ENCODE measurements at regions not wholly inside any gene's neighbourhood (a gene's known extent, or its start where the extent isn't known, plus 50 kb on each side); places are given as distances from the start of the nearest gene placed in this dataset.

DNA sequence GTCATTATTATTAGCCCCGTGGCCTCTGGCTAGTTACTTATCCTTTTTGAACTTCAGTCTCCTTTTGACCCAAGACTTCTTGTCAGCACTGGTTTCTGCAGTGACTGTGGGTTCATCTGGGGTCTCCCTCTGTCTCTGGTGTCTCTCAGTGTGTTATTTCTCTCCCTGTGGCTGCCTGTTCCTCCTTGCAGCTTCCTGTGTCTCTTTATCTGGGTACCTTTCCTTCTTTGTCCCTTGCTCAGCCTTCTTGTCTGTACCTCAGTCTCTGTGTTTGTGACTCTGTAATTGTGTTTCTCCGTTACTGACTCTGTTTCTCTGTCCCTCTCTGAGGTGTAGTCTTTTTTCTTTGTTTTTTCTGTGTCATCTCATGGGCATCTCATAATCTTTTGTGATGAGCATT, 102.6 kb upstream of the CDH11 start:
- DNase-seq: no peak

DNA sequence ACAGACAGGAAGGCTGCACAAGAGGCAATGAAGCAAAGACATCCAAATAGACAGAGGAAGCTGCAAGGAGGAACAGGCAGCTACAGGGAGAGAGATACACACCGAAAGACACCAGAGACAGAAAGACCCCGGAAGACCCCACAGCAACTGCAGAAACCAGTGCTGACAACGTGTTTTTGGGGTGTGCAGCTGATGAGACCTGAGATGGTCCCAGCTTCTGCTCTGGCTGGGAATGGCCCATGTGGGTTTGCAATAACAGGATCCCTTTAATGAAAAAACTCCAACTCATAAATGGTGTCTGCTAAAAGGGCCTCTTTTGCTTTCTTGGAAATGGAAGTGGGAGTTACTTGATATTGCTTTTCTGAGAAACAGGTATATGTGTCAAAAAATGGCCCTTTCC, 101.5 kb upstream of the CDH11 start:
- DNase-seq: no peak

DNA sequence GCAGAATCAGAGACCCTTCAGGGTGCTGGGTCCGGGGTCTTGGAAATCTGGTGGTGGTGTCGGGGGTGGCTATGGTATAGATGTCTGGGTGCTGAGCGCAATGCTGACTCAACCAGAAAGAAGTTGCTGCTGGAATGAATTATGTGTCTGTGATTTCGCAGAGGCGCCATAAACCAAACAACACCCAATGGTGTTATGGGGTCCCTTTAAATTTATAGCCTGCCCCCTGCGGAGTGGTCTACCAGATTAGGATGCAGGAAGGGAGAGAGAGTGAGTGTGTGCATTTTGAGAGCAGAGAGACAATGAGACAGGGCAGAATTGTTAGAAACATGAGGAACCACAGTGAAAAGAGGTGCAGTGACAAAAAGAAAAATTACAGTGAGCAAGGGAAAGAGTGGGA, 100.7 kb upstream of the CDH11 start:
- no peak for DNase-seq

DNA sequence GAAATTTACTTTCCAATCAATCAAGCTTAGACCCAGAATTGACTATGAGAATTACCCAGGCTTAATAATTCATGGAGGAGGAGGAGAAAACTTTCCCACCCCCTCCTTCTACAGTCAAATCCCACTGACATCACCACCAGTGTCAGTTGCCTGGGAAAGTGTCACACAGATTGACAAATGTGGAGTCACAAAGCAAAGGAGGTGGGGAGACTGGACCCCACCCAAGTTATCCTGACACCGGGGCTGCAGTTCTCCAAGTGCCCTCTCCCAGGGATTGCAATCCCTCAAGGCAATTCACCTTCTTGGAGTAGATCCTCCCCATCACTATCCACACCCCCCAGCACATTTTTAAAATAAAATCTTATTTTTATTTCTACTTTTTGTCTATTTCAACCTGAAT, 100.2 kb upstream of the CDH11 start:
- no peak for DNase-seq

DNA sequence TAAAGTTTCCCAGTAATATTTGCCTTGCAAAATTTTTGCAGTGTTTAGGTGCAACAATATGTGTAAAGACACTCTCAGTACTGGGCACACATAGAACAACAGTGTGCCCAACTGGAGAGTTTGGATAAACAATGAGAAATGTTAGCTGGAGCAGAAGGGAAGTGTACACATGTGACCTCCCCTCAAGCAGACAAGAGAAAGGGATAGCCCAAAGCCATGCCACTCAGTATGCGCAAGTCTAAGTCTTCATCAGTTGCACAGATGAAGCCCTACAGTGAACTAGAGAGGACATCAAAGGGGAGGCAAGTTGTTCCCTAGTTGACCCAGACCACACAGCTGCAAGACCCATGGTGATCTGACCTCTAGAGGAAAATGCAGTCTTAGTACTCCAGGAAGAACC, 97.9 kb upstream of the CDH11 start:
- no peak for DNase-seq

DNA sequence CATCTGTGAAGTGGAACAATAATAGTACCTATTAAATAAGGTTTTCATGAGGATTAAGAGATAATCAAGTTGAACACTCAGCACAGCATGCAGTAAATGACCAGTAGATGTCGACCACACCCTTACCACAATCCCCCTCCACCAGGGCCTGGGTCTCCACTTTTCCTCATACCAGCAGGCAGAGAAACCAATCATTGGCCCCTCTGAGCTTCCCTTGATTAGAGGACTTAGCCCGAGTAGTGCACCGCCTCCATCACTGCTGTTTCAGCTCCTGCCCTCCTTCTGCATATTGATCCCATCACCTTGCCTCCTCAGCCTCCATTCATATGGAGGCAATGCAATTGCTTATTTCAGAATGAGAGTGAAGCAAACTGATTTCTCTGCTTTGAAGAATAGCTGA, 96.5 kb upstream of the CDH11 start:
- no peak for DNase-seq

DNA sequence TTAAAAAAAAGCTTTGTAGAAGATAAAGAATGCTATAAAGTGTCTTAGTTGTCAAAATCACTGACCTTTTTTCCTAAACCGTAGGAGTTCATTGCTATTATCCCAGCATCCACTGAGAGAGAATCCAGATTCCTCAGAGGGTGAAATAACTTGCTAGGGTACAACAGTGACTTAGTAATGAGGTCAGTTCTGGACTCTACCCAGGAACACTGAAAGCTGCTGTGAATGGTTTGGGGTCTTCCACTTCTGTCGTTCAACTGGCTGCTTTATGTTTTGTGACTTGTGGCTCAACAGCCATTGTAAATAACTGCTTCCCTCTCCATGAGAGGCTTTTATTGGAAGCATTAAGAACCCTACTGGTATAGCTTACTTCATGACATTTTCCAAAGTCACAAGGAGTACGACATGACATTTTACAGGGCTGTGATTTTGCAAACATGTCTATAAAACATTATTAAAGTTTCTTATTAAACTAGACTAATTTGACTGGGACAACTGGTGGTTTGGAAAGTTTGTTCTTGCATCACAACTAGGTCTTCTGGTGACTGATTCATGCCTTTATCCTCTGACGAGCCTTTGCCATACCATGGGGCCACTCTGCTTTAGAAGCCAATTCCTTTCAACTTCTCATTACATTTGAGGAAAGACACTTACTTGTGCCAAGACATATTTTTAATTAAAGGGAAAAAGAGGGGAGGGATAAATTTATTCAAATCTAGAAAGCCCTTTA, 92.2 kb upstream of the CDH11 start:
- DNase-seq: no peak

DNA sequence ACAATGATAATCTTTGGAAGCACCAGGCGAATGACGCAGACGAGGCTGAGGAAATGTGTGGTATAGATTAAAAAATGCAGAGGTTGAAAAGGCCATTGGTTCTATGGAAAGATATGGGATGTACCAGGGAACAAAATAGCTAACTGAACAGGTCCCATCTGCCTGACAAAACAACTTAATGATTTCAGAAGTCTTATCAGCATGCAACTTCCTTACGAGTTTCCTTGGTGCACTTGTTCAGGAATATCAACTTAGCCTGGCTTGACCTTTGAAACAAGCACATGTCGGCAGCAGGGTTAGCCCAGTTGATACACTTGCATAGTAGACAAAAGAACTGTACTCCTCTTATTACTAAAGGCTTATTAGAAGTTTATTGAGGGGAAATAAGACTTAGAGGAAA, 90.9 kb upstream of the CDH11 start:
- no peak for DNase-seq

DNA sequence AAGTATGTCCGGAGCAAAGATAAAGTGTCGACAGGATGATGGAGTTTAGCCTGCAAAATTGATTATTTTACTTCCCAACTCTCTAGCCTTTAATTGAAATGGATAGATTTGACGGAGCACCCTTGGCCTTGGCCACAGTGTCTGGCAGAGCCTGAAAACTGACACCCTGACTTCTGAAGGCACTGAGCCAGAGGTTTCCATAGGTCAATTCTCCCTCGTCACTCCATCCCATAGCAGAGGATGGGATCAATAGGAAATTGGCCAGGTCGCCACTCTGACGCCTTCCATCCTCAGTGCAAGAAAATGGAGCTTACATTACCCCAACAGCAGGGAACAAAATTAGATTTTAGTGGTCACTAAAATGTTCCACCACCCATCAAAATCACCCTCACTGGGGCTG, 90.4 kb upstream of the CDH11 start:
- no peak for DNase-seq

DNA sequence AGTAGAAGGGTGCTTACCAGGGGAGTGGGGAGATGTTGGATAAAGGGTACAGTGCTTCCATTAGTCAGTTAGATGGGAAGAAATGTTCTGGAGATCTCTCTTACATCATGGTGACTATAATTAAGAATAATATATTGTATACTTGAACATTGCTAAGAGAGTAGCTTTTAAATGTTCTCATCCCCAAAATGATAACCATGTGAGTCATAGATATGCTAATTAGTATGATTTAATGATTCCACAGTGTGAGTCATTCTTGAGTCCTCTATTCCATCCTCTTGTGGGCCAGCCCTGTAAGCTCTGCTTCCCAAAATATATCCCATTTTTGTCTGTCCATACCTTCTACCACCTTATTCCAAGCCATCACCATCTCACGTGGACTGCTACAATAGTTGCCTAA, 80.6 kb upstream of the CDH11 start:
- DNase-seq: peak; percentile 4

DNA sequence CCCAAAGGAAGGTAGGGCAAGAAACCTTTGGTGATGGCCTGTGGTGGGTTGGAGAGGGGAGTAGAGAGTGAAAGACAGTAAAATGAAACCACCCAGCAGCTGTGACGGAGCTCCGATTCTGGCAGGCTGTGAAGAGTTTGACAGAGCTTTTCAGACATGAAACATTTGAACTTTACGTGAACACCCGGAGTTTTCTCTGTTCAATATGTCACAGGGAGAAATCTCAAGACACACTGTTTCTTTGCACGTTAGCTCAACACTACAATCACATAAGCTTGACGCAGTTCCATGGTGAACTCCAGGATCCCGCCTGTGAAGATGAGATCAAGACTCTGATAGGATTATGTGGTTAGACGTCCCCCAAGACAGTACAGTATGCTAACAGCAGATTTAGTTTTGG, 79.6 kb upstream of the CDH11 start:
- DNase-seq: no peak

DNA sequence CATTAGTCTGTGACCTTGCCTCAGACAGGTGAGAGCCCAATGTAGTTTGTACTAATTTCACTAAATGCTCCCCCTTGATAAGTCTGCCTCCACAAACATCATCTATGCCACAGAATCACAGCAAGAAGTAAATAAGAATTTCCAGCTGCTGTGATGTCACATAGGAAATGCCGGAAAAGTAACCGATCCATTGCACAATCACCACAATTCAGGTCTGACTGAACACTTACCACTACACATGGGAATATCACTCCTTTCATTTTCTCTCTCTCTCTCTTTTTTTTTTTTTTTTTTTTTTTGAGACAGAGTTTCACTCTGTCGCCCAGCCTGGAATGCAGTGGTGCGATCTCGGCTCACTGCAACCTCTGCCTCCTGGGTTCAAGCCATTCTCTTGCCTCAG, 79.0 kb upstream of the CDH11 start:
- DNase-seq: no peak

DNA sequence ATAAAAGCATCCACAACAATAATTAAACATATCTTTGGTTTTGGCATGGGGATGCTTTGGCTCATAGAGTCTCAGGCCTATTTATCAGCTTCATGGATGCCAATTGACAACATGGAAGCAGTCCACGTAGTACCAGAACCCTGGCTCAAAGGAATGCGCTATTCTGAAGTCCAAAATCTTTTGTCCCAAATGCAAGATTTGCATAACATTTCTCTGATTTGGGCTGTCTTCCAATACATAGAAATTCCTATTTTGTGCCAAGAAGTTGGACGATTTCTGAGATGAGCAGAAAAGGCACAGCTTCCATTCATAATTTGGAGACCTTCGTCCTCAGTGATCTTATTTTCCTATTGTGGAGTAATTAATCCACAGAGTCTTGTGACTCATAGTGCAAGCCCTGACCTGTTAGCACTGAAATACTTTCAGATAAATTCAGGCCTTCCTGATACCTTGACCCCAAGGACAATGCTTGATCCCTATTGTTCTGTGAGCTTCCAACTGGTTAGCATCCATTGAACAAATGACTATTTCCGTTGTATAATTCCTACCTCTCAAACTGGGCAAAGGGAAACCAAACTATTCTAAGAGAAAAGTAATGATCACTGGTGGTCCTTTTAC, 78.4 kb upstream of the CDH11 start:
- no peak for DNase-seq

DNA sequence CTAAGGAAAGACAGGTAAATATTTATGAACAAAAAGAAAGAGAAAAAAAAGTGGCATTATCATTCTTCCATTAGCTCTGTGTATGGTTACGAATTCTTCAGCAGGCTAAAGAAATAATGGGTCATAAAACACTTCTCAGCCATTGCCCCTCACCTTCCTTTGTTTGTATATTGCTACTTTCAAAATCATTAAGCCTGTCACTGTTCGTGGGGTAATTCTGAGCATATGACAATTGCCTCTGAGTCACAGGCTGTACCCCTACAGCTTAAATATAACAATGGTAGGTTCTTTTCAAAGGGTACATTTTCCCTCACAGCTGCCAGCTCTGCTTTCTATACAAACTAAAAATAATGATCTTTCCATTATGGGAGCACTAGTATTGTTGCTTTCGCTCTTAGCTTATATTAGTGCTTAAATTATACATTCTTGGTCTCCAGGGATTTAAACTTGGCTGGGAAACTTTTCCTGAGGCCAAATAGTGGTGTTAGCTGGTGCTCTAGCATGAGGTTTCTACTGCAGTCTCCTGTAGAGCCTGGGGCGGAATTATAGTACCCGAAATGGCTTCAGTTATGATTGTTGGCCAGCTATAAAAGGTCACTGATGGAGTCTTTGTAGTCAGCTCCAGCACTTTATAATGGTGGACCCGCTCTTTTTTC, 74.7 kb upstream of the CDH11 start:
- DNase-seq: no peak

DNA sequence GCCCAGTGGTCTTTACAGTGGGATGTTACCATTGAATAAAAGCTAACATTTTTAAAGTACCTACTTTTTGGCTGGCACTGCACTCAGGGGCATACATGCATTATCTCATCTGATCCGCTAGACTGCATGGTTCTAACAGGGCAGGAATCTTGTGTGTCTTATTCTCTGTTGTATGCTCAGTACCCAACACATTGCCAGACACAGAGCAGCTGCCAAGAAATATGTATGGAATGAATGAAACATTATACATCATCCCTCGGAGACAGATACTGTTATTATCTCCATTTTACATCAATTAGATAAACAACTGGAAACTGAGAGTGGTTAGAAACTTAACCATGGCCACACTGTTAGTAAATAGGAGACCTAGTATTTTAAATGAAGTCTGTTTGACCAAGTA, 74.1 kb upstream of the CDH11 start:
- DNase-seq: peak; percentile 26

DNA sequence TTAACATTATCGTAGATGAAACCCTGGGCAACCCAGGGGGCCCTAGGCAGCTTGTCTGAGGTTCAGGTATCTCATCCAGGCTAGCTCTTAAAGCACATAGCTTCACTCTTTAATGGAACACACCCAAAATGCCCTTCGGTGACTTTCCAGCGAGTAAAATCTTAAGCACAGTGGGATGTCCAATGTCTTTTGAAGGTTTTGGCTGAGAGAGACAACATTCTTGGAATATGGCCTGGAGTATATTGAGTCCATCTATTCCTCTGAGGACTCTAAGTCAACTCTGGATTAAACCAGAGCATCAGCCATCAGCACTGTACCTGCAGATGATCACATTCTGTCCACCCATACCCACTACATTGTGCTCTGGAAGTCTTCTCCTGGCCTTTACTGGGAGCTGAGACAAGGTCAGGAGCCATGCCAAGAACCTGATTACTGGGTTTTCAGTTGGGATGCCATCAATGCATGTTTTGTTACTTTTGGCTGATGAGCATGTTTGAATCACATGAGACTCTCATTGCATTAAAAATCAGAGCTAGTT, 63.4 kb upstream of the CDH11 start:
- DNase-seq: no peak

DNA sequence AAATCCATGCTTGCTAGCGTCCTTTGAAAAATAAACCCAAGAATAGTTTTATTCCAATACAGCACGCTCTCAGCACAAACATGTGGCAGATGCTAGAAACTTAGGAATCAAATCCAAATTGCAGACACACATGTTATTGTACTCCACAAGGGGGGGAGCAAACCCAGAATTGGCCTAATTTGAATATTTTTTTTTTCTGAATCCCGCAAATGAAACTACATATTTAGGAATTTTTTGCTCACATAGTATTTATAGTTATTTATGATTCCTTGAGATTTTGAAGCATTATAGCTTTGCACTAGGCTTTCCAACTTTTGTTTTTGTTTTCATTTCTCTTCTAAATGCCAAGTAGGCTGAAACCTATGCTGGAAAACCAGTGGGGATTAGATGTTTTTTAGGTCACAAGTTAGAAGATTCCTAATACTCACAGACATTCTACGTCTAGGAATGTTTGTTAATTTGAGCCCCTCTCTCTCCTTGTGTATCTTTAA, 59.3 kb upstream of the CDH11 start:
- no peak for DNase-seq

DNA sequence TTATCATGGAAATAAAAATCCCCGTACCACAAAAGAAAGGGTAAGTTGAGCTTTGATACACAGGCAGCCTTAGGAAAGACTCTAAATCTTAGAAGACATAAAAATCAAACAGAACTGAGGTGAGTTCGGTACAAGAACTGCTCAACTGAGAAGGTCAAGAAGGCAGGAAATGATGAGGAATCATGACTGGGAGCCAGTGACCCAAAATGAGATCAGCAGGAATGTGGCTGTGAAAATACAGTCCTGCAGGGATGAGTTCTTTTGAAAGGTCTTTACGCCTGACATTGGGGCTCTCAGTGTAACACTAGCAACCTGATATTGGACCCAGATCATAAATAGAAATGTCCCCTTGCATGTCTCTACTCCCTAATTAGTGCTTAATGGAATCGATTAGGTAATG, 56.3 kb upstream of the CDH11 start:
- no peak for DNase-seq

DNA sequence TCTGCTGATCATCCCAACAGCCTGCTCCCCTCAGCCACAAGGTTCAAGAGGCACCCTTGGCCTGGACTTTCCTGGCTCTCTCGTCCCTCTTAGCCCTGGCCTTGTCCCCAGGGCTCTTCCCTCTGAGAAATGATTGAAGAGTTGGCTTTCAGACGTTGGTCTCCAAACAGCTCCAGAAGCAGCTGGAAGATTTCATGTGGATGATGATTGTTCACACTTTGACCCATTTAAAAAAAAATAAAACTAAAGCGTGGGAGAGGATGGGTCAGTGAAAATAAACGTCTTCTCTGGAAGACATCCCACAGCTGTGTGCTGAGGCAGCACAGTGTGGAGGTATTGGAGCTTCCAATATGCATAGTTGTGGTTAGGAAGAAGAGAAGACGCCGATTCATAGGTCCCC, 54.7 kb upstream of the CDH11 start:
- no peak for DNase-seq

DNA sequence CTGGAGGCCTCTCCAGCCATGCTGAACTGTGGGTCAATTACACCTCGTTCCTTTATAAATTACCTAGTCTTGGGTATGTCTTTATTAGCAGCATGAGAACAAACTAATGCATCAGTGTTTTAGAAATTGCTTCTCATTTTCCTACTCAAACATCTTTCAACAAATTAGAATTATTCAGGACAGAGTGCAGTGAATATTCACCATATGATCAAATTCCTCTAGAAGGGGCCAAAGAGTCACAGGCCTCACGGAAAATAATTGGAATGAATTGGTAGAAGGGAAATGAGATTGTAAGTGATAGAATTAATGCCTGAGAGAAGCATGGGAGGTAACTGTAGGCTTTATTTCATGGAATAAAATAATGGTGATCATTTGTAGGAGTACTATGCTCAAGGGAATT, 50.5 kb upstream of the CDH11 start:
- DNase-seq: no peak

All from amniotic stem cell (primary cell).